ENCODE measurements at regions not wholly inside any gene's neighbourhood (a gene's known extent, or its start where the extent isn't known, plus 50 kb on each side); places are given as distances from the start of the nearest gene placed in this dataset.

- ChIA-PET POLR2A (no interaction called here), CTCF (no interaction called here)
- BruUV-seq (replicated peaks), result no TSS peak
- Histone ChIP-seq H3K9me3 (replicated peaks; ENCODE audit: control insufficient read depth, insufficient read depth, low read length) (no peaks in the 10 kb centered on the region), H2AFZ (ENCODE audit: low read depth, low read length) (no peak overlapping the region), H3K27ac (ENCODE audit: insufficient read depth, low read depth, low read length) (no peak overlapping the region), H3K36me3 (ENCODE audit: control insufficient read depth in 2 of 2, extremely low read depth in 1 of 2, insufficient read depth in 2 of 2, low read length in 2 of 2) (no peaks in the 10 kb centered on the region), H3K4me3 (replicated peaks in 1 of 3; ENCODE audit: insufficient read depth in 1 of 3, low read depth in 1 of 3, low read length in 3 of 3) (no peak overlapping the region), H3K4me1 (ENCODE audit: control insufficient read depth, extremely low read depth, insufficient read depth, low read length) (no peaks in the 10 kb centered on the region), H3K4me2 (ENCODE audit: insufficient read depth, low read length) (no peak overlapping the region), H4K20me1 (replicated peaks; ENCODE audit: control insufficient read depth, extremely low read depth, insufficient read depth, low read length) (no peaks in the 10 kb centered on the region), H3K9me1 (replicated peaks; ENCODE audit: control insufficient read depth, extremely low read depth, insufficient read depth, low read length) (no peaks in the 10 kb centered on the region), H3K27me3 (ENCODE audit: control insufficient read depth in 2 of 2, insufficient read depth in 2 of 2, low read length in 2 of 2) (no peaks in the 10 kb centered on the region), H3K79me2 (ENCODE audit: control insufficient read depth, insufficient read depth, low read length) (no peaks in the 10 kb centered on the region), H3K9ac (replicated peaks; ENCODE audit: extremely low read depth, insufficient read depth, low read length) (no peak overlapping the region)
- DNase-seq (ENCODE audit: low read depth, low spot score) (no peak), FAIRE-seq (no peak)
- TF ChIP-seq CTCF (IDR thresholded peaks at IDR 0.05; ENCODE audit: extremely low read depth in 1 of 2, insufficient read depth in 1 of 2, low read depth in 1 of 2, low read length in 2 of 2), result no peak
- TF ChIP-seq JUN (IDR thresholded peaks at IDR 0.05; ENCODE audit: borderline replicate concordance, insufficient read depth, insufficient read length, low read depth), result no peak
- dilution Hi-C loops (cut with MboI; ENCODE audit: extremely low pct_ligation_motif_present, low sequenced_read_pairs), result no loop called here
- intact Hi-C loops (cut with micrococcal nuclease), result no loop called here
Observed at GRCh38 chr1:106897976-106898375, 158.5 kb upstream of the PRMT6 start.

DNA sequence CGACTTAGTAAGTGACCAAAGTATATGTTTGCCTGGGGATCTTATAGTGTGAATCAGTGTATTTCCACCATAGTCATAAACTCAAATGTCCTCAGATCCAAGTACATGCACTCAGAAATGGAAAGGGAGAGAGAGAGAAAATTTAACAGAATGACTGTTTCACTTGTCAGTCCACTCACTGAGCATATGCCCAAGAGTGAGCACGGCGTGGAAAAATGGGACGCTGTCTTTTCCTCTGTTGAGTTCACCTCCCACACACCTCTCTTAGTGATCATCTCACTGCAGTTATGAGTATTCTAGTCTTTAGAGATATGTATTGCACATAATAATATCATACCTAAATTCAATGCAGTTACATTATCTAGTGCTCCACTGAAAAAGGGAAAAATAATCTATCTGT is 156.8 kb upstream of the PRMT6 start:
- BruUV-seq (replicated peaks), result no TSS peak
- Histone ChIP-seq H3K4me3 (replicated peaks in 1 of 3; ENCODE audit: insufficient read depth in 1 of 3, low read depth in 1 of 3, low read length in 3 of 3) (no peak overlapping the region), H3K4me1 (ENCODE audit: control insufficient read depth, extremely low read depth, insufficient read depth, low read length) (no peaks in the 10 kb centered on the region), H3K9me1 (replicated peaks; ENCODE audit: control insufficient read depth, extremely low read depth, insufficient read depth, low read length) (no peaks in the 10 kb centered on the region), H4K20me1 (replicated peaks; ENCODE audit: control insufficient read depth, extremely low read depth, insufficient read depth, low read length) (no peaks in the 10 kb centered on the region), H2AFZ (ENCODE audit: low read depth, low read length) (no peak overlapping the region), H3K27me3 (ENCODE audit: control insufficient read depth in 2 of 2, insufficient read depth in 2 of 2, low read length in 2 of 2) (no peaks in the 10 kb centered on the region), H3K9me3 (replicated peaks; ENCODE audit: control insufficient read depth, insufficient read depth, low read length) (no peaks in the 10 kb centered on the region), H3K9ac (replicated peaks; ENCODE audit: extremely low read depth, insufficient read depth, low read length) (no peak overlapping the region), H3K27ac (ENCODE audit: insufficient read depth, low read depth, low read length) (no peak overlapping the region), H3K36me3 (ENCODE audit: control insufficient read depth in 2 of 2, extremely low read depth in 1 of 2, insufficient read depth in 2 of 2, low read length in 2 of 2) (no peaks in the 10 kb centered on the region), H3K79me2 (ENCODE audit: control insufficient read depth, insufficient read depth, low read length) (no peaks in the 10 kb centered on the region), H3K4me2 (ENCODE audit: insufficient read depth, low read length) (no peak overlapping the region)
- intact Hi-C loops (cut with micrococcal nuclease), result no loop called here
- FAIRE-seq (no peak), DNase-seq (ENCODE audit: low read depth, low spot score) (no peak)
- CTCF ChIA-PET, result no interaction called here
- TF ChIP-seq EZH2 (IDR thresholded peaks at IDR 0.05; ENCODE audit: borderline replicate concordance, low read depth, low read length, severe bottlenecking) (no peak), JUN (IDR thresholded peaks at IDR 0.05; ENCODE audit: borderline replicate concordance, insufficient read depth, insufficient read length, low read depth) (no peak), CTCF (IDR thresholded peaks at IDR 0.05; ENCODE audit: extremely low read depth in 1 of 2, insufficient read depth in 1 of 2, low read depth in 1 of 2, low read length in 2 of 2) (no peak), POLR2A (IDR thresholded peaks at IDR 0.05; ENCODE audit: low read depth, low read length) (no peak), GATA2 (IDR thresholded peaks at IDR 0.05; ENCODE audit: insufficient read depth, insufficient read length, low read depth, low read length) (no peak), POLR2AphosphoS5 (IDR thresholded peaks at IDR 0.05; ENCODE audit: insufficient read depth, low read depth, low read length) (no peak), FOS (IDR thresholded peaks at IDR 0.05; ENCODE audit: borderline replicate concordance, insufficient read depth, low read length) (no peak), MYC (IDR thresholded peaks at IDR 0.05; ENCODE audit: low read depth, low read length) (no peak)
- TF ChIP-seq, protein P1, sequence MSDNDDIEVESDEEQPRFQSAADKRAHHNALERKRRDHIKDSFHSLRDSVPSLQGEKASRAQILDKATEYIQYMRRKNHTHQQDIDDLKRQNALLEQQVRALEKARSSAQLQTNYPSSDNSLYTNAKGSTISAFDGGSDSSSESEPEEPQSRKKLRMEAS (IDR thresholded peaks at IDR 0.05; ENCODE audit: insufficient read depth, insufficient read length), result no peak
- dilution Hi-C loops (cut with MboI; ENCODE audit: extremely low pct_ligation_motif_present, low sequenced_read_pairs), result no loop called here
- POLR2A ChIA-PET, result no interaction called here

All from endothelial cell of umbilical vein (primary cell).